GM23338 (cell line): ENCODE measurements at regions not wholly inside any gene's neighbourhood (a gene's known extent, or its start where the extent isn't known, plus 50 kb on each side); places are given as distances from the start of the nearest gene placed in this dataset.

Experiments
- CREB1 ChIP-seq: fragments of 250-450 bp; sonication (Bioruptor Pico); IDR thresholded peaks from 2 replicates; pipeline ENCODE4 v1.5.0; 2020; ENCODE audit warnings: low read depth, mild to moderate bottlenecking, moderate library complexity
- ETS1 ChIP-seq: IDR thresholded peaks from 2 replicates; pipeline ENCODE4 v1.6.1; 2016; ENCODE audit warnings: antibody characterized with exemption
- EZH2 ChIP-seq: fragments of 200-600 bp; sonication (generic); IDR thresholded peaks from one replicate; pipeline ENCODE4 v1.8.0; 2017; ENCODE audit warnings: antibody characterized with exemption, mild to moderate bottlenecking, low read depth; ENCODE audit not compliant: unreplicated experiment
- EZH2phosphoT487 ChIP-seq: fragments of 200-600 bp; sonication (generic); IDR thresholded peaks from one replicate; pipeline ENCODE4 v1.8.1; 2018; ENCODE audit warnings: antibody characterized with exemption; ENCODE audit not compliant: unreplicated experiment
- JUNB ChIP-seq: IDR thresholded peaks from one replicate; pipeline ENCODE4 v1.6.1; 2016; ENCODE audit warnings: antibody characterized with exemption; ENCODE audit not compliant: unreplicated experiment
- NANOG ChIP-seq: IDR thresholded peaks from 2 replicates; pipeline ENCODE4 v1.6.1; 2016; ENCODE audit warnings: antibody characterized with exemption, borderline replicate concordance
- POLR2AphosphoS5 ChIP-seq: IDR thresholded peaks from 2 replicates; pipeline ENCODE4 v1.6.1; 2016; ENCODE audit warnings: antibody characterized with exemption, low read depth
- REST ChIP-seq: IDR thresholded peaks from one replicate; pipeline ENCODE4 v1.6.1; 2018; ENCODE audit warnings: antibody characterized with exemption; ENCODE audit not compliant: unreplicated experiment
- ZNF114 ChIP-seq: fragments of 250-450 bp; sonication (Bioruptor Pico); IDR thresholded peaks from 2 replicates; pipeline ENCODE4 v1.5.0; 2020; ENCODE audit warnings: mild to moderate bottlenecking, moderate library complexity
- TF ChIP-seq, protein P1 (sequence below), 2 experiments: fragments of 200-600 bp in 1 of 2; sonication (generic) in 1 of 2; conservative IDR thresholded peaks; 2 replicates each; pipeline versions ENCODE4 v1.5.1 to v1.6.1; 2016 to 2017; ENCODE audit warnings: antibody characterized with exemption in 2 of 2, low read depth in 2 of 2, mild to moderate bottlenecking in 2 of 2, moderate library complexity in 1 of 2
- TF ChIP-seq, protein P2 (sequence below): fragments of 250-450 bp; sonication (Bioruptor Pico); IDR thresholded peaks from 2 replicates; pipeline ENCODE4 v1.5.0; 2020; ENCODE audit warnings: mild to moderate bottlenecking, moderate library complexity

DNA sequence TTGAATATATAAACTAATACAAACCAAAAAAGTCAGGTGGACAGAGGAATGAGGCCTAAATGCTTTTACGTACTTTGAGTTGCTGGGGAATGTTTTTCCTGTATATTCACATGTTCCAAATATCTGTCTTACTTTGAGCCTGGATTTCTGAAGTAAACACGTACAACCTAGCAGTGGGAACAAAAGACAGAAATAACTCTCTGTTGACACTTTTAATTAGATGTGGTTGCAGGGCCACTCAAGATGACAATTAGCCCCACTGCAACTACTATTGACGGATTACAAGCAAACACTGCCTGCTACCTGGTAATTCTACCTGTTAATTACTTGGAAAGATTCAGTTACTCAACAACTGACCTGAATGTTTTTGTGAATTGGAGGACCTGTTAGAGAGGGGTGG lies 196.9 kb downstream of the TTLL7 start:
- TF ChIP-seq, protein P1, sequence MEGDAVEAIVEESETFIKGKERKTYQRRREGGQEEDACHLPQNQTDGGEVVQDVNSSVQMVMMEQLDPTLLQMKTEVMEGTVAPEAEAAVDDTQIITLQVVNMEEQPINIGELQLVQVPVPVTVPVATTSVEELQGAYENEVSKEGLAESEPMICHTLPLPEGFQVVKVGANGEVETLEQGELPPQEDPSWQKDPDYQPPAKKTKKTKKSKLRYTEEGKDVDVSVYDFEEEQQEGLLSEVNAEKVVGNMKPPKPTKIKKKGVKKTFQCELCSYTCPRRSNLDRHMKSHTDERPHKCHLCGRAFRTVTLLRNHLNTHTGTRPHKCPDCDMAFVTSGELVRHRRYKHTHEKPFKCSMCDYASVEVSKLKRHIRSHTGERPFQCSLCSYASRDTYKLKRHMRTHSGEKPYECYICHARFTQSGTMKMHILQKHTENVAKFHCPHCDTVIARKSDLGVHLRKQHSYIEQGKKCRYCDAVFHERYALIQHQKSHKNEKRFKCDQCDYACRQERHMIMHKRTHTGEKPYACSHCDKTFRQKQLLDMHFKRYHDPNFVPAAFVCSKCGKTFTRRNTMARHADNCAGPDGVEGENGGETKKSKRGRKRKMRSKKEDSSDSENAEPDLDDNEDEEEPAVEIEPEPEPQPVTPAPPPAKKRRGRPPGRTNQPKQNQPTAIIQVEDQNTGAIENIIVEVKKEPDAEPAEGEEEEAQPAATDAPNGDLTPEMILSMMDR (conservative IDR thresholded peaks at IDR 0.05; ENCODE audit: low read depth in 2 of 2): no peak
- TF ChIP-seq CREB1 (CRISPR knock-in tag) (no peak), POLR2AphosphoS5 (no peak), REST (no peak), NANOG (no peak), JUNB (no peak), EZH2phosphoT487 (no peak), EZH2 (no peak), ETS1 (no peak), ZNF114 (no peak)
- TF ChIP-seq, protein P2, sequence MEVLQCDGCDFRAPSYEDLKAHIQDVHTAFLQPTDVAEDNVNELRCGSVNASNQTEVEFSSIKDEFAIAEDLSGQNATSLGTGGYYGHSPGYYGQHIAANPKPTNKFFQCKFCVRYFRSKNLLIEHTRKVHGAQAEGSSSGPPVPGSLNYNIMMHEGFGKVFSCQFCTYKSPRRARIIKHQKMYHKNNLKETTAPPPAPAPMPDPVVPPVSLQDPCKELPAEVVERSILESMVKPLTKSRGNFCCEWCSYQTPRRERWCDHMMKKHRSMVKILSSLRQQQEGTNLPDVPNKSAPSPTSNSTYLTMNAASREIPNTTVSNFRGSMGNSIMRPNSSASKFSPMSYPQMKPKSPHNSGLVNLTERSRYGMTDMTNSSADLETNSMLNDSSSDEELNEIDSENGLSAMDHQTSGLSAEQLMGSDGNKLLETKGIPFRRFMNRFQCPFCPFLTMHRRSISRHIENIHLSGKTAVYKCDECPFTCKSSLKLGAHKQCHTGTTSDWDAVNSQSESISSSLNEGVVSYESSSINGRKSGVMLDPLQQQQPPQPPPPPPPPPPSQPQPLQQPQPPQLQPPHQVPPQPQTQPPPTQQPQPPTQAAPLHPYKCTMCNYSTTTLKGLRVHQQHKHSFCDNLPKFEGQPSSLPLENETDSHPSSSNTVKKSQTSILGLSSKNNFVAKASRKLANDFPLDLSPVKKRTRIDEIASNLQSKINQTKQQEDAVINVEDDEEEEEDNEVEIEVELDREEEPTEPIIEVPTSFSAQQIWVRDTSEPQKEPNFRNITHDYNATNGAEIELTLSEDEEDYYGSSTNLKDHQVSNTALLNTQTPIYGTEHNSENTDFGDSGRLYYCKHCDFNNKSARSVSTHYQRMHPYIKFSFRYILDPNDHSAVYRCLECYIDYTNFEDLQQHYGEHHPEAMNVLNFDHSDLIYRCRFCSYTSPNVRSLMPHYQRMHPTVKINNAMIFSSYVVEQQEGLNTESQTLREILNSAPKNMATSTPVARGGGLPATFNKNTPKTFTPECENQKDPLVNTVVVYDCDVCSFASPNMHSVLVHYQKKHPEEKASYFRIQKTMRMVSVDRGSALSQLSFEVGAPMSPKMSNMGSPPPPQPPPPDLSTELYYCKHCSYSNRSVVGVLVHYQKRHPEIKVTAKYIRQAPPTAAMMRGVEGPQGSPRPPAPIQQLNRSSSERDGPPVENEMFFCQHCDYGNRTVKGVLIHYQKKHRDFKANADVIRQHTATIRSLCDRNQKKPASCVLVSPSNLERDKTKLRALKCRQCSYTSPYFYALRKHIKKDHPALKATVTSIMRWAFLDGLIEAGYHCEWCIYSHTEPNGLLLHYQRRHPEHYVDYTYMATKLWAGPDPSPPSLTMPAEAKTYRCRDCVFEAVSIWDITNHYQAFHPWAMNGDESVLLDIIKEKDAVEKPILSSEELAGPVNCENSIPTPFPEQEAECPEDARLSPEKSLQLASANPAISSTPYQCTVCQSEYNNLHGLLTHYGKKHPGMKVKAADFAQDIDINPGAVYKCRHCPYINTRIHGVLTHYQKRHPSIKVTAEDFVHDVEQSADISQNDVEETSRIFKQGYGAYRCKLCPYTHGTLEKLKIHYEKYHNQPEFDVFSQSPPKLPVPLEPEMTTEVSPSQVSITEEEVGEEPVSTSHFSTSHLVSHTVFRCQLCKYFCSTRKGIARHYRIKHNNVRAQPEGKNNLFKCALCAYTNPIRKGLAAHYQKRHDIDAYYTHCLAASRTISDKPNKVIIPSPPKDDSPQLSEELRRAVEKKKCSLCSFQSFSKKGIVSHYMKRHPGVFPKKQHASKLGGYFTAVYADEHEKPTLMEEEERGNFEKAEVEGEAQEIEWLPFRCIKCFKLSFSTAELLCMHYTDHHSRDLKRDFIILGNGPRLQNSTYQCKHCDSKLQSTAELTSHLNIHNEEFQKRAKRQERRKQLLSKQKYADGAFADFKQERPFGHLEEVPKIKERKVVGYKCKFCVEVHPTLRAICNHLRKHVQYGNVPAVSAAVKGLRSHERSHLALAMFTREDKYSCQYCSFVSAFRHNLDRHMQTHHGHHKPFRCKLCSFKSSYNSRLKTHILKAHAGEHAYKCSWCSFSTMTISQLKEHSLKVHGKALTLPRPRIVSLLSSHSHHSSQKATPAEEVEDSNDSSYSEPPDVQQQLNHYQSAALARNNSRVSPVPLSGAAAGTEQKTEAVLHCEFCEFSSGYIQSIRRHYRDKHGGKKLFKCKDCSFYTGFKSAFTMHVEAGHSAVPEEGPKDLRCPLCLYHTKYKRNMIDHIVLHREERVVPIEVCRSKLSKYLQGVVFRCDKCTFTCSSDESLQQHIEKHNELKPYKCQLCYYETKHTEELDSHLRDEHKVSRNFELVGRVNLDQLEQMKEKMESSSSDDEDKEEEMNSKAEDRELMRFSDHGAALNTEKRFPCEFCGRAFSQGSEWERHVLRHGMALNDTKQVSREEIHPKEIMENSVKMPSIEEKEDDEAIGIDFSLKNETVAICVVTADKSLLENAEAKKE: no peak
